IMR-90 (cell line): ENCODE measurements at regions not wholly inside any gene's neighbourhood (a gene's known extent, or its start where the extent isn't known, plus 50 kb on each side); places are given as distances from the start of the nearest gene placed in this dataset.

Experiments used
- ATAC-seq: fragments of 200-7000 bp; cut with Tn5 transposase; 2 replicates; pipeline ENCODE4 v1.9.1; 2020; ENCODE audit warnings: low read depth, mild to moderate bottlenecking, moderate library complexity
- BruUV-seq: library from RNA; stranded (reverse); fragments of 400-500 nt; replicated peaks from 2 replicates; lab custom pipeline; 2021; lab: Mats Ljungman, UMichigan
- CTCF ChIA-PET: fragments of 300-600 bp; formaldehyde crosslinking; extraction: SDS; loops from one replicate; lab custom pipeline; 2021; ENCODE audit warnings: antibody characterized with exemption; lab: Yijun Ruan, JAX
- POLR2A ChIA-PET: fragments of 300-600 bp; sonication (Branson Sonifier 250); formaldehyde crosslinking; loops from one replicate; lab custom pipeline; 2022; ENCODE audit warnings: antibody characterized with exemption; ENCODE audit not compliant: unreplicated experiment; lab: Charles Lee
- DNase-seq: peaks from one replicate; pipeline ENCODE4 v3.0.0; 2013
- H2AFZ ChIP-seq: replicated peaks from 2 replicates; pipeline ENCODE3; 2013; ENCODE audit warnings: low read length, mild to moderate bottlenecking; ENCODE audit not compliant: poor library complexity
- H2AK5ac ChIP-seq: 2 replicates; pipeline ENCODE4 v1.6.1; 2013; ENCODE audit warnings: low read depth, low read length, inconsistent platforms
- H2AK9ac ChIP-seq: replicated peaks from 2 replicates; pipeline ENCODE3; 2013; ENCODE audit warnings: mild to moderate bottlenecking, low read depth, low read length, moderate library complexity; ENCODE audit not compliant: poor library complexity
- H2BK120ac ChIP-seq: 2 replicates; pipeline ENCODE4 v1.6.1; 2013; ENCODE audit warnings: low read depth, low read length, inconsistent platforms
- H2BK15ac ChIP-seq: 3 replicates; pipeline ENCODE4 v1.6.1; 2013; ENCODE audit warnings: low read depth, low read length, inconsistent platforms
- H2BK20ac ChIP-seq: 2 replicates; pipeline ENCODE4 v1.6.1; 2013; ENCODE audit warnings: low read depth, mild to moderate bottlenecking, inconsistent platforms, low read length, moderate library complexity
- H2BK5ac ChIP-seq: 2 replicates; pipeline ENCODE4 v1.6.1; 2013; ENCODE audit warnings: mild to moderate bottlenecking, low read depth, low read length, inconsistent platforms; ENCODE audit not compliant: poor library complexity, severe bottlenecking
- H3K14ac ChIP-seq: replicated peaks from 2 replicates; pipeline ENCODE4 v1.6.1; 2013; ENCODE audit warnings: low read depth, low read length, inconsistent platforms
- H3K18ac ChIP-seq: 2 replicates; pipeline ENCODE4 v1.6.1; 2013; ENCODE audit warnings: low read depth, low read length, control low read depth
- H3K23ac ChIP-seq: 2 replicates; pipeline ENCODE4 v1.6.1; 2013; ENCODE audit warnings: low read depth, low read length, inconsistent platforms
- H3K27ac ChIP-seq: 2 replicates; pipeline ENCODE4 v1.5.1; 2013; ENCODE audit warnings: mild to moderate bottlenecking, control low read depth, low read length; ENCODE audit not compliant: insufficient read depth
- H3K27me3 ChIP-seq: 2 replicates; pipeline ENCODE4 v1.6.1; 2013; ENCODE audit warnings: low read length; ENCODE audit not compliant: control insufficient read depth, insufficient read depth
- H3K36me3 ChIP-seq: 2 replicates; pipeline ENCODE4 v1.6.1; 2013; ENCODE audit warnings: low read length, mixed read lengths; ENCODE audit not compliant: control insufficient read depth, insufficient read depth
- H3K4ac ChIP-seq: 2 replicates; pipeline ENCODE4 v1.6.1; 2013; ENCODE audit warnings: low read depth, low read length, inconsistent platforms
- H3K4me1 ChIP-seq: 2 replicates; pipeline ENCODE4 v1.6.1; 2013; ENCODE audit warnings: low read length, mixed read lengths; ENCODE audit not compliant: control insufficient read depth, insufficient read depth
- H3K4me2 ChIP-seq: 2 replicates; pipeline ENCODE4 v1.6.1; 2013; ENCODE audit warnings: low read depth, mild to moderate bottlenecking, control low read depth, low read length, moderate library complexity
- H3K4me3 ChIP-seq: 2 replicates; pipeline ENCODE4 v1.5.1; 2013; ENCODE audit warnings: low read depth, mild to moderate bottlenecking, control low read depth, low read length, moderate library complexity; ENCODE audit not compliant: insufficient read depth
- H3K56ac ChIP-seq: 2 replicates; pipeline ENCODE4 v1.6.1; 2013; ENCODE audit warnings: low read length, inconsistent platforms; ENCODE audit not compliant: insufficient read depth; ENCODE audit errors: extremely low read depth
- H3K79me1 ChIP-seq, 2 experiments: 2 replicates each; pipeline ENCODE4 v1.6.1; 2013; ENCODE audit warnings: low read length in 2 of 2, inconsistent platforms in 1 of 2, low read depth in 1 of 2
- H3K9ac ChIP-seq: 2 replicates; pipeline ENCODE4 v1.6.1; 2013; ENCODE audit warnings: low read depth, low read length, control low read depth
- H3K9me1 ChIP-seq: 2 replicates; pipeline ENCODE4 v1.6.1; 2013; ENCODE audit warnings: low read length, inconsistent platforms; ENCODE audit not compliant: insufficient read depth
- H3K9me3 ChIP-seq: 2 replicates; pipeline ENCODE4 v1.6.1; 2013; ENCODE audit warnings: low read length; ENCODE audit not compliant: control insufficient read depth, insufficient read depth
- H4K20me1 ChIP-seq: 2 replicates; pipeline ENCODE4 v1.6.1; 2013; ENCODE audit warnings: low read length, inconsistent platforms; ENCODE audit not compliant: insufficient read depth
- H4K5ac ChIP-seq: 2 replicates; pipeline ENCODE4 v1.6.1; 2013; ENCODE audit warnings: mild to moderate bottlenecking, low read depth, low read length, control low read depth
- H4K8ac ChIP-seq, 2 experiments: 2 replicates each; pipeline ENCODE4 v1.6.1; 2013; ENCODE audit warnings: low read depth in 2 of 2, low read length in 2 of 2, control low read depth in 1 of 2, inconsistent platforms in 1 of 2
- H4K91ac ChIP-seq: 2 replicates; pipeline ENCODE4 v1.6.1; 2013; ENCODE audit warnings: low read depth, low read length, inconsistent platforms; ENCODE audit not compliant: insufficient read depth
- CHD1 ChIP-seq: IDR thresholded peaks from 2 replicates; pipeline ENCODE4 v1.6.1; 2012; ENCODE audit warnings: low read depth, low read length, improper control_type of control experiment
- FOS ChIP-seq: fragments of 150-350 bp; IDR thresholded peaks from 2 replicates; pipeline ENCODE4 v1.6.1; 2016; ENCODE audit warnings: low read depth, low read length
- MAFK ChIP-seq: IDR thresholded peaks from 2 replicates; pipeline ENCODE4 v1.6.1; 2012; ENCODE audit warnings: low read depth, low read length, improper control_type of control experiment
- MAZ ChIP-seq: IDR thresholded peaks from 2 replicates; pipeline ENCODE4 v1.6.1; 2012; ENCODE audit warnings: low read depth, mild to moderate bottlenecking, low read length, improper control_type of control experiment, moderate library complexity, borderline replicate concordance
- NFE2L2 ChIP-seq: fragments of 150-350 bp; IDR thresholded peaks from 2 replicates; pipeline ENCODE4 v1.6.1; 2016; ENCODE audit warnings: low read depth, mild to moderate bottlenecking, low read length
- POLR2A ChIP-seq: IDR thresholded peaks from 2 replicates; pipeline ENCODE4 v1.6.1; 2012; ENCODE audit warnings: mild to moderate bottlenecking, low read depth, low read length
- RAD21 ChIP-seq: IDR thresholded peaks from 2 replicates; pipeline ENCODE4 v1.6.1; 2012; ENCODE audit warnings: low read length, improper control_type of control experiment
- RCOR1 ChIP-seq: IDR thresholded peaks from 2 replicates; pipeline ENCODE4 v1.6.1; 2012; ENCODE audit warnings: mild to moderate bottlenecking, low read length, improper control_type of control experiment; ENCODE audit not compliant: insufficient replicate concordance
- RFX5 ChIP-seq: IDR thresholded peaks from 2 replicates; pipeline ENCODE4 v1.8.0; 2012; ENCODE audit warnings: low read depth, mild to moderate bottlenecking, low read length, moderate library complexity
- SMC3 ChIP-seq: fragments of 150-350 bp; IDR thresholded peaks from 2 replicates; pipeline ENCODE4 v1.6.1; 2016; ENCODE audit warnings: low read depth, mild to moderate bottlenecking, antibody characterized with exemption, low read length, moderate library complexity
- WGBS, 2 experiments: methylation state at CpG; one replicate each; pipeline versions ENCODE4 v1.1.5 to v1.1.7; 2013; ENCODE audit warnings: missing lambda C conversion rate in 2 of 2; ENCODE audit not compliant: insufficient read length in 1 of 2; ENCODE audit errors: extremely low coverage in 2 of 2; 5-methylcytosine and 5-hydroxymethylcytosine counted together
- dilution Hi-C: fragments of 300-500 bp; cut with HindIII; formaldehyde crosslinking; loops from one replicate; pipeline ENCODE4 v1.14.3; 2018; ENCODE audit warnings: low sequenced_read_pairs; ENCODE audit not compliant: unreplicated experiment
- in situ Hi-C: fragments of 300-500 bp; cut with MboI; formaldehyde crosslinking; loops from 3 replicates; pipeline ENCODE4 v1.14.3; 2019; ENCODE audit warnings: low sequenced_read_pairs, inconsistent platforms, mixed read lengths
- intact Hi-C: fragments of 100-400 bp; cut with micrococcal nuclease; formaldehyde crosslinking; loops from 2 replicates; pipeline ENCODE4 v1.10.0; 2022
- TF ChIP-seq, protein P1 (sequence below): fragments of 150-350 bp; IDR thresholded peaks from 2 replicates; pipeline ENCODE4 v1.6.1; 2016; ENCODE audit warnings: low read depth, mild to moderate bottlenecking, low read length, moderate library complexity, borderline replicate concordance

- no peaks in the 10 kb centered on the region for H3K27me3 ChIP-seq
- no peak overlapping the region for H3K14ac ChIP-seq
- no peak overlapping the region for H2BK20ac ChIP-seq
- no peak for ATAC-seq
- no peak overlapping the region for H4K91ac ChIP-seq
- WGBS, 2 experiments = no CpG with 5 or more reads among the region's 2 CpGs
- H3K56ac ChIP-seq = no peak overlapping the region
- H2AK9ac ChIP-seq = no peak overlapping the region
- in situ Hi-C loops (no loop called here), dilution Hi-C loops (no loop called here), intact Hi-C loops (no loop called here)
- POLR2A ChIA-PET = no interaction called here
- H4K8ac ChIP-seq = no peak overlapping the region
- no peak overlapping the region for H3K18ac ChIP-seq
- no peak overlapping the region for H3K9ac ChIP-seq
- H3K4me2 ChIP-seq = no peak overlapping the region
- no peak overlapping the region for H3K4ac ChIP-seq
- DNase-seq = no peak
- CTCF ChIA-PET = no interaction called here
- H3K23ac ChIP-seq = no peak overlapping the region
- no peak overlapping the region for H4K5ac ChIP-seq
- no peak overlapping the region for H2BK5ac ChIP-seq
- no peaks in the 10 kb centered on the region for H3K9me1 ChIP-seq
- H2AFZ ChIP-seq = no peak overlapping the region
- H3K4me1 ChIP-seq = no peaks in the 10 kb centered on the region
- no peak overlapping the region for H2BK15ac ChIP-seq
- H2BK120ac ChIP-seq = no peak overlapping the region
- no TSS peak for BruUV-seq
- H3K79me1 ChIP-seq = no peaks in the 10 kb centered on the region
- H3K4me3 ChIP-seq = no peak overlapping the region
- H3K9me3 ChIP-seq = no peaks in the 10 kb centered on the region
- H3K27ac ChIP-seq = no peak overlapping the region
- H3K36me3 ChIP-seq = no peaks in the 10 kb centered on the region
- H2AK5ac ChIP-seq = no peak overlapping the region
- H4K20me1 ChIP-seq = no peaks in the 10 kb centered on the region
- TF ChIP-seq RAD21 (no peak), MAZ (no peak), NFE2L2 (no peak), RCOR1 (no peak), CHD1 (no peak), MAFK (no peak), FOS (no peak), POLR2A (no peak), RFX5 (no peak), SMC3 (no peak)
- TF ChIP-seq, protein P1, sequence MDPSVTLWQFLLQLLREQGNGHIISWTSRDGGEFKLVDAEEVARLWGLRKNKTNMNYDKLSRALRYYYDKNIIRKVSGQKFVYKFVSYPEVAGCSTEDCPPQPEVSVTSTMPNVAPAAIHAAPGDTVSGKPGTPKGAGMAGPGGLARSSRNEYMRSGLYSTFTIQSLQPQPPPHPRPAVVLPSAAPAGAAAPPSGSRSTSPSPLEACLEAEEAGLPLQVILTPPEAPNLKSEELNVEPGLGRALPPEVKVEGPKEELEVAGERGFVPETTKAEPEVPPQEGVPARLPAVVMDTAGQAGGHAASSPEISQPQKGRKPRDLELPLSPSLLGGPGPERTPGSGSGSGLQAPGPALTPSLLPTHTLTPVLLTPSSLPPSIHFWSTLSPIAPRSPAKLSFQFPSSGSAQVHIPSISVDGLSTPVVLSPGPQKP = no peak
Measured at GRCh38 chr13:86383561-86383960, 584.3 kb upstream of the SLITRK6 start.
